NB4 (cell line): ENCODE measurements at regions not wholly inside any gene's neighbourhood (a gene's known extent, or its start where the extent isn't known, plus 50 kb on each side); places are given as distances from the start of the nearest gene placed in this dataset.

Experiments used
- MYC ChIP-seq: IDR thresholded peaks from 2 replicates; pipeline ENCODE4 v1.6.1; 2011; ENCODE audit warnings: low read depth, low read length
- POLR2A ChIP-seq: IDR thresholded peaks from 2 replicates; pipeline ENCODE4 v1.6.1; 2011; ENCODE audit warnings: mild to moderate bottlenecking; ENCODE audit not compliant: insufficient read length; ENCODE audit errors: extremely low read depth
- TF ChIP-seq, protein P1 (sequence below): IDR thresholded peaks from one replicate; pipeline ENCODE4 v1.5.1; 2012; ENCODE audit warnings: low read depth, low read length
- TF ChIP-seq, protein P2 (sequence below): IDR thresholded peaks from 2 replicates; pipeline ENCODE4 v1.6.1; 2011; ENCODE audit warnings: low read depth, low read length

- TF ChIP-seq, protein P1, sequence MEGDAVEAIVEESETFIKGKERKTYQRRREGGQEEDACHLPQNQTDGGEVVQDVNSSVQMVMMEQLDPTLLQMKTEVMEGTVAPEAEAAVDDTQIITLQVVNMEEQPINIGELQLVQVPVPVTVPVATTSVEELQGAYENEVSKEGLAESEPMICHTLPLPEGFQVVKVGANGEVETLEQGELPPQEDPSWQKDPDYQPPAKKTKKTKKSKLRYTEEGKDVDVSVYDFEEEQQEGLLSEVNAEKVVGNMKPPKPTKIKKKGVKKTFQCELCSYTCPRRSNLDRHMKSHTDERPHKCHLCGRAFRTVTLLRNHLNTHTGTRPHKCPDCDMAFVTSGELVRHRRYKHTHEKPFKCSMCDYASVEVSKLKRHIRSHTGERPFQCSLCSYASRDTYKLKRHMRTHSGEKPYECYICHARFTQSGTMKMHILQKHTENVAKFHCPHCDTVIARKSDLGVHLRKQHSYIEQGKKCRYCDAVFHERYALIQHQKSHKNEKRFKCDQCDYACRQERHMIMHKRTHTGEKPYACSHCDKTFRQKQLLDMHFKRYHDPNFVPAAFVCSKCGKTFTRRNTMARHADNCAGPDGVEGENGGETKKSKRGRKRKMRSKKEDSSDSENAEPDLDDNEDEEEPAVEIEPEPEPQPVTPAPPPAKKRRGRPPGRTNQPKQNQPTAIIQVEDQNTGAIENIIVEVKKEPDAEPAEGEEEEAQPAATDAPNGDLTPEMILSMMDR, result no peak
- no peak for TF ChIP-seq POLR2A
- TF ChIP-seq, protein P2, sequence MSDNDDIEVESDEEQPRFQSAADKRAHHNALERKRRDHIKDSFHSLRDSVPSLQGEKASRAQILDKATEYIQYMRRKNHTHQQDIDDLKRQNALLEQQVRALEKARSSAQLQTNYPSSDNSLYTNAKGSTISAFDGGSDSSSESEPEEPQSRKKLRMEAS, result no peak
- TF ChIP-seq MYC, result no peak
Measured at GRCh38 chr2:108074946-108075345, 88.6 kb downstream of the SLC5A7 start.
